HG02623 (cell line): ENCODE measurements at regions not wholly inside any gene's neighbourhood (a gene's known extent, or its start where the extent isn't known, plus 50 kb on each side); places are given as distances from the start of the nearest gene placed in this dataset.

Experiments used
- ATAC-seq: cut with Tn5 transposase; IDR thresholded peaks from one replicate; pipeline ENCODE4 v1.9.1; 2021; ENCODE audit warnings: moderate library complexity; ENCODE audit not compliant: unreplicated experiment

- ATAC-seq: no peak
Measured at GRCh38 chr4:132245319-132245718, 903.8 kb upstream of the PCDH10 start.

- no peak for ATAC-seq
Measured at GRCh38 chr4:132264176-132264575, 884.9 kb upstream of the PCDH10 start.

GRCh38 chr4:132266374-132266773, 882.7 kb upstream of the PCDH10 start:
- ATAC-seq: no peak

- no peak for ATAC-seq
Measured at GRCh38 chr4:132267321-132267720, 881.8 kb upstream of the PCDH10 start.

GRCh38 chr4:132269303-132269990, 879.6 kb upstream of the PCDH10 start:
- no peak for ATAC-seq

- no peak for ATAC-seq
Measured at GRCh38 chr4:132275583-132276121, 873.4 kb upstream of the PCDH10 start.

GRCh38 chr4:132276185-132276584, 872.9 kb upstream of the PCDH10 start:
- ATAC-seq: no peak

GRCh38 chr4:132276989-132277388, 872.1 kb upstream of the PCDH10 start:
- no peak for ATAC-seq

- no peak for ATAC-seq
Measured at GRCh38 chr4:132281733-132282132, 867.4 kb upstream of the PCDH10 start.

- ATAC-seq: no peak
Measured at GRCh38 chr4:132284910-132285426, 864.1 kb upstream of the PCDH10 start.

GRCh38 chr4:132297346-132297745, 851.7 kb upstream of the PCDH10 start:
- no peak for ATAC-seq

- ATAC-seq: no peak
Measured at GRCh38 chr4:132299841-132300240, 849.3 kb upstream of the PCDH10 start.

- ATAC-seq: no peak
Measured at GRCh38 chr4:132312521-132312920, 836.6 kb upstream of the PCDH10 start.

GRCh38 chr4:132313852-132314251, 835.2 kb upstream of the PCDH10 start:
- ATAC-seq: no peak

- no peak for ATAC-seq
Measured at GRCh38 chr4:132316738-132317137, 832.4 kb upstream of the PCDH10 start.

- no peak for ATAC-seq
Measured at GRCh38 chr4:132317923-132318322, 831.2 kb upstream of the PCDH10 start.

GRCh38 chr4:132328761-132329160, 820.3 kb upstream of the PCDH10 start:
- no peak for ATAC-seq

GRCh38 chr4:132330994-132331393, 818.1 kb upstream of the PCDH10 start:
- ATAC-seq: no peak

GRCh38 chr4:132332932-132333723, 816.0 kb upstream of the PCDH10 start:
- ATAC-seq: no peak

- ATAC-seq: no peak
Measured at GRCh38 chr4:132333724-132334047, 815.4 kb upstream of the PCDH10 start.

GRCh38 chr4:132334081-132334480, 815.0 kb upstream of the PCDH10 start:
- ATAC-seq: no peak
